ENCODE measurements at regions not wholly inside any gene's neighbourhood (a gene's known extent, or its start where the extent isn't known, plus 50 kb on each side); places are given as distances from the start of the nearest gene placed in this dataset.

GRCh38 chr14:94710731-94711130 lies 59.2 kb downstream of the GSC start:
- TF ChIP-seq SP1 (IDR thresholded peaks at IDR 0.05) (no peak), FOXA1 (IDR thresholded peaks at IDR 0.05) (no peak), BHLHE40 (IDR thresholded peaks at IDR 0.05; ENCODE audit: borderline replicate concordance) (no peak), LEF1 (IDR thresholded peaks at IDR 0.05; ENCODE audit: borderline replicate concordance) (no peak), TARDBP (IDR thresholded peaks at IDR 0.05) (no peak), FOXM1 (IDR thresholded peaks at IDR 0.05; ENCODE audit: borderline replicate concordance) (no peak), SUZ12 (IDR thresholded peaks at IDR 0.05) (no peak), CTBP1 (IDR thresholded peaks at IDR 0.05; ENCODE audit: borderline replicate concordance) (no peak)
